ENCODE measurements at regions not wholly inside any gene's neighbourhood (a gene's known extent, or its start where the extent isn't known, plus 50 kb on each side); places are given as distances from the start of the nearest gene placed in this dataset.

- H3K4me3 ChIP-seq = no peak overlapping the region
- no peaks in the 10 kb centered on the region for H3K36me3 ChIP-seq
- 31% methylated on average over 3 of the region's 3 CpGs for WGBS
- intact Hi-C loops (cut with DNase I) = no loop called here
- no peaks in the 10 kb centered on the region for H3K4me1 ChIP-seq (replicated peaks)
- H3K27ac ChIP-seq = no peak overlapping the region
- H3K9me3 ChIP-seq = no peaks in the 10 kb centered on the region
- no peaks in the 10 kb centered on the region for H3K27me3 ChIP-seq (replicated peaks; ENCODE audit: insufficient read depth)
- DNase-seq (ENCODE audit: low spot score) = no peak
- no peak for TF ChIP-seq POLR2AphosphoS5 (IDR thresholded peaks at IDR 0.05)
- no peak for TF ChIP-seq POLR2A (IDR thresholded peaks at IDR 0.05)
- no peak for TF ChIP-seq CTCF (IDR thresholded peaks at IDR 0.05)
Measured at GRCh38 chr12:60251091-60251490, 655.3 kb downstream of the SLC16A7 start.

- Histone ChIP-seq H3K36me3 (no peaks in the 10 kb centered on the region), H3K4me1 (replicated peaks) (no peaks in the 10 kb centered on the region), H3K4me3 (no peak overlapping the region), H3K27ac (no peak overlapping the region), H3K27me3 (replicated peaks; ENCODE audit: insufficient read depth) (no peaks in the 10 kb centered on the region), H3K9me3 (no peaks in the 10 kb centered on the region)
- intact Hi-C loops (cut with DNase I) = no loop called here
- TF ChIP-seq POLR2AphosphoS5 (IDR thresholded peaks at IDR 0.05) = no peak
- TF ChIP-seq CTCF (IDR thresholded peaks at IDR 0.05) = no peak
- TF ChIP-seq POLR2A (IDR thresholded peaks at IDR 0.05) = no peak
- DNase-seq (ENCODE audit: low spot score) = no peak
- WGBS = 68% methylated on average over 7 of the region's 7 CpGs
Measured at GRCh38 chr12:60252359-60253096, 656.7 kb downstream of the SLC16A7 start.

GRCh38 chr12:60255044-60255443, 659.2 kb downstream of the SLC16A7 start:
- 73% methylated on average over 1 of the region's 1 CpG for WGBS
- intact Hi-C loops (cut with DNase I) = no loop called here
- Histone ChIP-seq H3K4me1 (replicated peaks) (no peaks in the 10 kb centered on the region), H3K4me3 (no peak overlapping the region), H3K36me3 (no peaks in the 10 kb centered on the region), H3K9me3 (no peaks in the 10 kb centered on the region), H3K27ac (no peak overlapping the region), H3K27me3 (replicated peaks; ENCODE audit: insufficient read depth) (no peaks in the 10 kb centered on the region)
- no peak for DNase-seq (ENCODE audit: low spot score)
- TF ChIP-seq POLR2AphosphoS5 (IDR thresholded peaks at IDR 0.05) = no peak
- no peak for TF ChIP-seq CTCF (IDR thresholded peaks at IDR 0.05)
- no peak for TF ChIP-seq POLR2A (IDR thresholded peaks at IDR 0.05)

- Histone ChIP-seq H3K27me3 (replicated peaks; ENCODE audit: insufficient read depth) (no peaks in the 10 kb centered on the region), H3K9me3 (no peaks in the 10 kb centered on the region), H3K27ac (no peak overlapping the region), H3K36me3 (no peaks in the 10 kb centered on the region), H3K4me1 (replicated peaks) (no peaks in the 10 kb centered on the region), H3K4me3 (no peak overlapping the region)
- intact Hi-C loops (cut with DNase I) = no loop called here
- TF ChIP-seq POLR2A (IDR thresholded peaks at IDR 0.05) (no peak), POLR2AphosphoS5 (IDR thresholded peaks at IDR 0.05) (no peak), CTCF (IDR thresholded peaks at IDR 0.05) (no peak)
- 27% methylated on average over 1 of the region's 1 CpG for WGBS
- no peak for DNase-seq (ENCODE audit: low spot score)
Measured at GRCh38 chr12:60257063-60257462, 661.2 kb downstream of the SLC16A7 start.

GRCh38 chr12:60259225-60259624, 663.4 kb downstream of the SLC16A7 start:
- no peak overlapping the region for H3K4me3 ChIP-seq
- no peaks in the 10 kb centered on the region for H3K4me1 ChIP-seq (replicated peaks)
- H3K9me3 ChIP-seq = no peaks in the 10 kb centered on the region
- 46% methylated on average over 3 of the region's 3 CpGs for WGBS
- no peaks in the 10 kb centered on the region for H3K27me3 ChIP-seq (replicated peaks; ENCODE audit: insufficient read depth)
- H3K27ac ChIP-seq = no peak overlapping the region
- TF ChIP-seq POLR2A (IDR thresholded peaks at IDR 0.05) (no peak), POLR2AphosphoS5 (IDR thresholded peaks at IDR 0.05) (no peak), CTCF (IDR thresholded peaks at IDR 0.05) (no peak)
- intact Hi-C loops (cut with DNase I) = no loop called here
- DNase-seq (ENCODE audit: low spot score) = no peak
- H3K36me3 ChIP-seq = no peaks in the 10 kb centered on the region

Measured in prostate gland (tissue), 2 donors.